Parathyroid adenoma (tissue), 2 donors: ENCODE measurements at regions not wholly inside any gene's neighbourhood (a gene's known extent, or its start where the extent isn't known, plus 50 kb on each side); places are given as distances from the start of the nearest gene placed in this dataset.
"Not testable (repeated sequence)": the region's sequence is repeated elsewhere in the genome, so short reads cannot be mapped to it uniquely, and the experiment has no call there.

Source experiments
- H2AFZ ChIP-seq: fragments of 300-600 bp; sonication (generic); one replicate; pipeline ENCODE4 v1.7.0; 2017; ENCODE audit warnings: antibody characterized with exemption, mild to moderate bottlenecking
- H3K27ac ChIP-seq: fragments of 300-600 bp; sonication (generic); one replicate; pipeline ENCODE4 v1.7.0; 2017
- H3K27me3 ChIP-seq: fragments of 300-600 bp; sonication (generic); one replicate; pipeline ENCODE4 v1.7.0; 2017; ENCODE audit warnings: low read length; ENCODE audit not compliant: control insufficient read depth, insufficient read depth
- H3K36me3 ChIP-seq: fragments of 300-600 bp; sonication (generic); one replicate; pipeline ENCODE4 v1.7.0; 2017; ENCODE audit warnings: low read length; ENCODE audit not compliant: control insufficient read depth, insufficient read depth
- H3K4me1 ChIP-seq: fragments of 300-600 bp; sonication (generic); one replicate; pipeline ENCODE4 v1.7.0; 2017; ENCODE audit warnings: control low read depth
- H3K4me2 ChIP-seq: fragments of 300-600 bp; sonication (generic); one replicate; pipeline ENCODE4 v1.7.0; 2017; ENCODE audit warnings: low read length
- H3K4me3 ChIP-seq: fragments of 300-600 bp; sonication (generic); one replicate; pipeline ENCODE4 v1.7.0; 2017; ENCODE audit warnings: low read depth, low read length
- H3K79me2 ChIP-seq: fragments of 300-600 bp; sonication (generic); one replicate; pipeline ENCODE4 v1.7.0; 2017; ENCODE audit warnings: control low read depth
- H3K9ac ChIP-seq: fragments of 300-600 bp; sonication (generic); one replicate; pipeline ENCODE4 v1.7.0; 2017; ENCODE audit warnings: mild to moderate bottlenecking
- H3K9me3 ChIP-seq: fragments of 300-600 bp; sonication (generic); one replicate; pipeline ENCODE4 v1.7.0; 2017; ENCODE audit warnings: low read length; ENCODE audit not compliant: control insufficient read depth
- CTCF ChIP-seq: fragments of 300-600 bp; sonication (generic); IDR thresholded peaks from one replicate; pipeline ENCODE4 v1.7.0; 2017; ENCODE audit warnings: antibody characterized with exemption, mild to moderate bottlenecking
- donor health status: primary hyperparathyroidism.

GRCh38 chr6:92110403-92110802 is 1309.0 kb downstream of the EPHA7 start:
- H3K36me3 ChIP-seq: no peaks in the 10 kb centered on the region
- H3K27ac ChIP-seq: no peak overlapping the region
- no peak overlapping the region for H3K9ac ChIP-seq
- no peaks in the 10 kb centered on the region for H3K4me1 ChIP-seq
- no peak overlapping the region for H3K4me2 ChIP-seq
- H3K9me3 ChIP-seq: no peaks in the 10 kb centered on the region
- H3K27me3 ChIP-seq: no peaks in the 10 kb centered on the region
- no peaks in the 10 kb centered on the region for H3K79me2 ChIP-seq
- TF ChIP-seq CTCF: no peak
- H2AFZ ChIP-seq: no peak overlapping the region
- H3K4me3 ChIP-seq: no peak overlapping the region

- Histone ChIP-seq H2AFZ (no peak overlapping the region), H3K9me3 (no peaks in the 10 kb centered on the region), H3K4me2 (no peak overlapping the region), H3K4me1 (no peaks in the 10 kb centered on the region), H3K9ac (no peak overlapping the region), H3K36me3 (no peaks in the 10 kb centered on the region), H3K79me2 (no peaks in the 10 kb centered on the region), H3K27ac (no peak overlapping the region), H3K27me3 (no peaks in the 10 kb centered on the region), H3K4me3 (no peak overlapping the region)
- no peak for TF ChIP-seq CTCF
Measured at GRCh38 chr6:92109956-92110355, 1309.4 kb downstream of the EPHA7 start.

- Histone ChIP-seq H3K79me2 (no peaks in the 10 kb centered on the region), H3K9me3 (no peaks in the 10 kb centered on the region), H3K9ac (no peak overlapping the region), H3K4me2 (no peak overlapping the region), H3K36me3 (no peaks in the 10 kb centered on the region), H3K4me1 (no peaks in the 10 kb centered on the region), H3K27ac (no peak overlapping the region), H3K4me3 (no peak overlapping the region), H3K27me3 (no peaks in the 10 kb centered on the region), H2AFZ (no peak overlapping the region)
- TF ChIP-seq CTCF: no peak
Measured at GRCh38 chr6:92109256-92109655, 1310.1 kb downstream of the EPHA7 start.

GRCh38 chr6:92086750-92087149 is 1332.6 kb downstream of the EPHA7 start:
- Histone ChIP-seq H3K4me3 (no peak overlapping the region), H3K4me2 (no peak overlapping the region), H3K4me1 (no peaks in the 10 kb centered on the region), H3K27me3 (no peaks in the 10 kb centered on the region), H3K79me2 (no peaks in the 10 kb centered on the region), H2AFZ (no peak overlapping the region), H3K9ac (no peak overlapping the region), H3K27ac (no peak overlapping the region), H3K9me3 (no peaks in the 10 kb centered on the region), H3K36me3 (no peaks in the 10 kb centered on the region)
- no peak for TF ChIP-seq CTCF

- H2AFZ ChIP-seq: not testable (repeated sequence)
Measured at GRCh38 chr6:92083914-92084313, 1335.4 kb downstream of the EPHA7 start.

More at GRCh38 chr6:92083914-92084313, 1335.4 kb downstream of the EPHA7 start:
- not testable (repeated sequence) for H3K9ac ChIP-seq, H3K27me3 ChIP-seq, H3K4me2 ChIP-seq, H3K27ac ChIP-seq, H3K79me2 ChIP-seq, H3K4me3 ChIP-seq, H3K9me3 ChIP-seq, H3K4me1 ChIP-seq, H3K36me3 ChIP-seq
